HEK293 (cell line): ENCODE measurements at regions not wholly inside any gene's neighbourhood (a gene's known extent, or its start where the extent isn't known, plus 50 kb on each side); places are given as distances from the start of the nearest gene placed in this dataset.

ENCODE experiments used
- CTCF ChIA-PET: fragments of 350-600 bp; formaldehyde crosslinking; extraction: SDS; loops from one replicate; lab custom pipeline; 2021; ENCODE audit warnings: antibody characterized with exemption; lab: Yijun Ruan, JAX
- POLR2A ChIA-PET: fragments of 300-600 bp; formaldehyde crosslinking; extraction: SDS; loops from one replicate; lab custom pipeline; 2020; ENCODE audit warnings: antibody characterized with exemption, inconsistent platforms; lab: Yijun Ruan, JAX
- H3K27ac ChIP-seq: fragments of 200-500 bp; sonication (Bioruptor generic); 2 replicates; pipeline ENCODE4 v1.5.1; 2014; ENCODE audit warnings: low read depth, low read length, control low read depth, inconsistent platforms; ENCODE audit errors: extremely low read depth
- H3K36me3 ChIP-seq, 2 experiments: fragments of 200-500 bp in 1 of 2; sonication (Bioruptor generic) in 1 of 2; 1 replicate in 1 of 2; 2 replicates in 1 of 2; pipeline ENCODE4 v1.5.1; 2014 to 2017; ENCODE audit warnings: inconsistent platforms in 2 of 2, low read length in 2 of 2; ENCODE audit not compliant: control insufficient read depth in 2 of 2, insufficient read depth in 1 of 2
- H3K4me1 ChIP-seq: fragments of 200-500 bp; sonication (Bioruptor generic); 2 replicates; pipeline ENCODE4 v1.5.1; 2014; ENCODE audit warnings: mild to moderate bottlenecking, low read length, inconsistent platforms; ENCODE audit not compliant: control insufficient read depth, insufficient read depth
- H3K4me3 ChIP-seq: 2 replicates; pipeline ENCODE4 v1.5.1; 2011; ENCODE audit warnings: low read depth, mild to moderate bottlenecking, control low read depth, low read length, moderate library complexity
- H3K9me3 ChIP-seq: fragments of 200-500 bp; sonication (Bioruptor generic); 2 replicates; pipeline ENCODE4 v1.5.1; 2014; ENCODE audit warnings: low read depth, low read length, inconsistent platforms; ENCODE audit not compliant: control insufficient read depth, insufficient read depth
- KLF17 ChIP-seq: fragments of 450-650 bp; formaldehyde crosslinking; IDR thresholded peaks from 2 replicates; pipeline ENCODE4 v1.5.1; 2016; ENCODE audit warnings: missing biosample characterization, missing genetic modification characterization
- MZF1 ChIP-seq: fragments of 450-650 bp; formaldehyde crosslinking; IDR thresholded peaks from 2 replicates; pipeline ENCODE4 v1.5.1; 2017; ENCODE audit warnings: missing biosample characterization, missing genetic modification characterization, borderline replicate concordance
- OSR2 ChIP-seq: fragments of 450-650 bp; formaldehyde crosslinking; IDR thresholded peaks from 2 replicates; pipeline ENCODE4 v1.5.1; 2016; ENCODE audit warnings: missing biosample characterization, missing genetic modification characterization
- ZFP3 ChIP-seq: fragments of 450-650 bp; formaldehyde crosslinking; IDR thresholded peaks from 2 replicates; pipeline ENCODE4 v1.5.1; 2016; ENCODE audit warnings: low read depth, missing biosample characterization, missing genetic modification characterization
- ZNF221 ChIP-seq: fragments of 450-650 bp; formaldehyde crosslinking; IDR thresholded peaks from 2 replicates; pipeline ENCODE4 v1.5.1; 2017; ENCODE audit warnings: missing biosample characterization, missing genetic modification characterization, borderline replicate concordance
- ZNF350 ChIP-seq: fragments of 450-650 bp; formaldehyde crosslinking; IDR thresholded peaks from 2 replicates; pipeline ENCODE4 v1.5.0; 2017; ENCODE audit warnings: missing biosample characterization, mild to moderate bottlenecking, missing genetic modification characterization
- ZNF473 ChIP-seq: fragments of 450-650 bp; formaldehyde crosslinking; IDR thresholded peaks from 2 replicates; pipeline ENCODE4 v1.5.1; 2017; ENCODE audit warnings: missing biosample characterization, missing genetic modification characterization
- ZNF555 ChIP-seq: fragments of 450-650 bp; formaldehyde crosslinking; conservative IDR thresholded peaks from 2 replicates; pipeline ENCODE4 v1.5.1; 2017; ENCODE audit warnings: missing biosample characterization, mild to moderate bottlenecking, missing genetic modification characterization, inconsistent platforms
- ZNF629 ChIP-seq: fragments of 450-650 bp; formaldehyde crosslinking; IDR thresholded peaks from 2 replicates; pipeline ENCODE4 v1.5.1; 2017; ENCODE audit warnings: missing biosample characterization, missing genetic modification characterization
- ZNF677 ChIP-seq: fragments of 450-650 bp; IDR thresholded peaks from 2 replicates; pipeline ENCODE4 v1.5.0; 2018; ENCODE audit warnings: missing biosample characterization, mild to moderate bottlenecking, missing genetic modification characterization, moderate library complexity
- ZNF768 ChIP-seq: fragments of 450-650 bp; formaldehyde crosslinking; IDR thresholded peaks from 2 replicates; pipeline ENCODE4 v1.5.1; 2018; ENCODE audit warnings: missing biosample characterization, mild to moderate bottlenecking, missing genetic modification characterization
- ZNF776 ChIP-seq: fragments of 450-650 bp; formaldehyde crosslinking; IDR thresholded peaks from 2 replicates; pipeline ENCODE4 v1.5.0; 2017; ENCODE audit warnings: missing biosample characterization, missing genetic modification characterization, borderline replicate concordance
- ZNF792 ChIP-seq: fragments of 450-650 bp; formaldehyde crosslinking; IDR thresholded peaks from 2 replicates; pipeline ENCODE4 v1.5.1; 2016; ENCODE audit warnings: missing biosample characterization, missing genetic modification characterization
- ZSCAN16 ChIP-seq: fragments of 450-650 bp; formaldehyde crosslinking; IDR thresholded peaks from 2 replicates; pipeline ENCODE4 v1.5.1; 2016; ENCODE audit warnings: missing biosample characterization, missing genetic modification characterization
- TF ChIP-seq, protein P1 (sequence below): fragments of 450-650 bp; formaldehyde crosslinking; IDR thresholded peaks from 2 replicates; pipeline ENCODE4 v1.5.1; 2017; ENCODE audit warnings: missing biosample characterization, mild to moderate bottlenecking, missing genetic modification characterization, moderate library complexity
- TF ChIP-seq, protein P2 (sequence below): fragments of 450-650 bp; formaldehyde crosslinking; IDR thresholded peaks from 2 replicates; pipeline ENCODE4 v1.5.1; 2017; ENCODE audit warnings: missing biosample characterization, missing genetic modification characterization

DNA sequence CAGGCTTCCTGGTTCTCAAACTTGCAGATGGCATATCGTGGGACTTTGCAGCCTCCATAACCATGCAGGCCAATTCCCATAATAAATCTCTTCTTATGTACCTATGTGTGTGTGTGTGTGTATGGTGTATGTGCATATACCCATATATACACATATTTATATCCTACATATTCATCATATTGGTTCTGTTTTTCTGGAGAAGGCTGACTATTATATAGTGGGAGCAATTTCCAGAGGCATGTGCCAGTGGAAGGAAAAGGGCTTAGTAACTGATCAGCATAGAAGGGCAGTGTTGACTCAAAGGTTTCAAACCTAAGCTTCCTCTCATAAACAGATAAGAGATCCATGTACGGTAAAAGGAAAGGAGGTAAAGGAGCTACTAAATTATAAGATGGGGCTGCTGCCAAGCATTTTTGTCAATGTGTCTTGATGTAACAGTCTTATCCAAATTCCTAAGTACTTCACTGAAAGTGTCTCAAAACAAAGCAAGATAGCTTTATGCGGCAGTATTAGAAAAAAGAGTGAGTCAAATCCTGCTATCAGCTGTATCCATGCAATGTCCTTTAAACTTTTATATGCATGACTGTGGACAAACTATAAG lies 432.1 kb downstream of the TBC1D4 start (continued):
- TF ChIP-seq, protein P1, sequence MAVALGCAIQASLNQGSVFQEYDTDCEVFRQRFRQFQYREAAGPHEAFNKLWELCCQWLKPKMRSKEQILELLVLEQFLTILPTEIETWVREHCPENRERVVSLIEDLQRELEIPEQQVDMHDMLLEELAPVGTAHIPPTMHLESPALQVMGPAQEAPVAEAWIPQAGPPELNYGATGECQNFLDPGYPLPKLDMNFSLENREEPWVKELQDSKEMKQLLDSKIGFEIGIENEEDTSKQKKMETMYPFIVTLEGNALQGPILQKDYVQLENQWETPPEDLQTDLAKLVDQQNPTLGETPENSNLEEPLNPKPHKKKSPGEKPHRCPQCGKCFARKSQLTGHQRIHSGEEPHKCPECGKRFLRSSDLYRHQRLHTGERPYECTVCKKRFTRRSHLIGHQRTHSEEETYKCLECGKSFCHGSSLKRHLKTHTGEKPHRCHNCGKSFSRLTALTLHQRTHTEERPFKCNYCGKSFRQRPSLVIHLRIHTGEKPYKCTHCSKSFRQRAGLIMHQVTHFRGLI: no peak
- no peak for TF ChIP-seq KLF17 (tag by site-specific recombination)
- no peak for TF ChIP-seq ZSCAN16 (tag by site-specific recombination)
- TF ChIP-seq ZNF792 (tag by site-specific recombination): no peak

- POLR2A ChIA-PET: no interaction called here
- no peak overlapping the region for H3K4me3 ChIP-seq
- H3K9me3 ChIP-seq: no peaks in the 10 kb centered on the region
- no peaks in the 10 kb centered on the region for H3K36me3 ChIP-seq
- no peak for TF ChIP-seq ZNF221 (tag by site-specific recombination)
- no peak for TF ChIP-seq ZNF768
- no peak for TF ChIP-seq ZFP3 (tag by site-specific recombination)
- TF ChIP-seq ZNF473 (tag by site-specific recombination): no peak
- TF ChIP-seq ZNF677 (tag by site-specific recombination): no peak
- TF ChIP-seq ZNF555 (tag by site-specific recombination): no peak
- TF ChIP-seq ZNF350 (tag by site-specific recombination): no peak
- H3K27ac ChIP-seq: no peak overlapping the region
- no peaks in the 10 kb centered on the region for H3K4me1 ChIP-seq
- CTCF ChIA-PET: no interaction called here
Observed at GRCh38 chr13:75042807-75043206, 439.2 kb downstream of the TBC1D4 start.

DNA sequence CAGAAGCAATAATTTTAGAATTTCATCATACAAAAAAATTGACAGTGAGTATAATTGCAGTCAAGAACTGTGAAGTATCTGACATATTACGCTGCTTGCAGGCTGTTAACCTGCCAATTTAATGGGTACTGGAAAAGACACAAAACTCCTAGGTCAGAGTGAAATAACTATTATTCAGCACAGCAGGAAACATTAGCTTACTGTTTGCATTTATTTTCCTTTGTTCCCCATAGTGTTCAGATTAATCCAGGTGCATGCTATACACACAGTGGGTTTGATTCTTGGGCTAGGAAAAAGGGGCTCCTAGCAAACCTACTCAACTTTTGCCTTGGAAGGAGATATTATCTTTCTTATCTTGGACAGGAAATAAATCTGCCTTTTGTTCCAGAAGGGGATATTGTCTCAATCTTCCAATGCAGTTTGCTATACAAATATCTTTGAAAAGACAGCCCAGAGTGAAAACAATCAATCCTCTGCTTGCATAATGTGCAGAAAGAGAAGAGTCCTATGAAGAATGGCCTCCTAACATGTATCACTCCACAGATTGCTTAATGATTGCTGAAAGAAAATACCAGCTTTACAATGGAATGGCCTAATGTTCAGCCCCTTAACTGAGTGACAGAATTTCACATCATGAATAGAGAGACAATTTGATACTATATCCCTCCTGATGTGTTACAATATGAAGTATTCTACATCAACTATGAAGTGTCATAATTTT lies 443.4 kb downstream of the TBC1D4 start:
- Histone ChIP-seq H3K9me3 (no peaks in the 10 kb centered on the region), H3K4me3 (no peak overlapping the region), H3K27ac (no peak overlapping the region), H3K36me3 (no peaks in the 10 kb centered on the region), H3K4me1 (no peaks in the 10 kb centered on the region)
- TF ChIP-seq OSR2 (tag by site-specific recombination) (no peak), ZNF629 (tag by site-specific recombination) (no peak), ZNF350 (tag by site-specific recombination) (no peak), ZNF776 (tag by site-specific recombination) (no peak), MZF1 (tag by site-specific recombination) (no peak)
- TF ChIP-seq, protein P2, sequence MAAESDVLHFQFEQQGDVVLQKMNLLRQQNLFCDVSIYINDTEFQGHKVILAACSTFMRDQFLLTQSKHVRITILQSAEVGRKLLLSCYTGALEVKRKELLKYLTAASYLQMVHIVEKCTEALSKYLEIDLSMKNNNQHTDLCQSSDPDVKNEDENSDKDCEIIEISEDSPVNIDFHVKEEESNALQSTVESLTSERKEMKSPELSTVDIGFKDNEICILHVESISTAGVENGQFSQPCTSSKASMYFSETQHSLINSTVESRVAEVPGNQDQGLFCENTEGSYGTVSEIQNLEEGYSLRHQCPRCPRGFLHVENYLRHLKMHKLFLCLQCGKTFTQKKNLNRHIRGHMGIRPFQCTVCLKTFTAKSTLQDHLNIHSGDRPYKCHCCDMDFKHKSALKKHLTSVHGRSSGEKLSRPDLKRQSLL (tag by site-specific recombination): no peak
- POLR2A ChIA-PET: no interaction called here
- CTCF ChIA-PET: interaction anchor here (0.6 kb wide), 2 partner anchors 831 to 1417 kb away, joined by 3 read pairs; no protein-coding TSS in a partner anchor
